HG03565 (cell line): ENCODE measurements at regions not wholly inside any gene's neighbourhood (a gene's known extent, or its start where the extent isn't known, plus 50 kb on each side); places are given as distances from the start of the nearest gene placed in this dataset.
A peak's percentile ranks its signal among the peaks of the same experiment; 100 is the strongest.

Experiments
- ATAC-seq: cut with Tn5 transposase; IDR thresholded peaks from one replicate; pipeline ENCODE4 v1.9.1; 2021; ENCODE audit warnings: mild to moderate bottlenecking, moderate library complexity; ENCODE audit not compliant: unreplicated experiment

DNA sequence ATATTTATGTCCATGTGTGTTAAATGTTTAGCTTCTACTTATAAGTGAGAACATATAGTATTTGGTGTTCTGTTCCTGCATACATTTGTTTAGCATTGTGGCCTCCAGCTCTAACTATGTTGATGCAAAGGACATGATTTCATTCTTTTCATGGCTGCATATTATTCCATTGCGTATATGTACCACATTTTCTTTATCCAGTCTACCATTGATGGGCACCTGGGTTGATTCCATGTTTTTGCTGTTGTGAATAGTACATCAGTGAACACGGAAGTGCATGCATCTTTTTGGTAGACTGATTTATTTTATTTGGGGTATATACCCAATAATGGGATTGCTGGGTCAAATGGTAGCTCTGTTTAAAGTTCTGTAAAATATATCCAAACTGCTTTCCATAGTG lies 359.0 kb downstream of the SLCO4C1 start:
- no peak for ATAC-seq

DNA sequence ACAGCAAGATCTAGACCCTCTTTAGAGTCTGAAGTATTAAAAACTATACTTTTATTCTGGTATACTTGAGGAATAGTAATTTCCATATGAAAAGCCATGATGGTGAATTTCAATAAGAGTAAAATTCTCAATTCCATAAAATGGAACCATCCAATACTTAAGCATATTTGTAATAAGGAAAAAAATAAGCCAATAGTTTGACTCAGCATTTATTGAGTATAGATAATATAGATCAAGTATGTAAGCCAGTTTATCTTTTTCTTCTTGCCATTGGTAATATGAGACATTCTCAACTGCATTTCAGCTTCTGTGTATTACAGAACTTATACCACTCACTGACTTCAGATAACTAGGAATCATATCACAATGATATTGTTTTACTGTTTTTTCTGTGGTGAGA lies 361.0 kb downstream of the SLCO4C1 start:
- ATAC-seq, result no peak

DNA sequence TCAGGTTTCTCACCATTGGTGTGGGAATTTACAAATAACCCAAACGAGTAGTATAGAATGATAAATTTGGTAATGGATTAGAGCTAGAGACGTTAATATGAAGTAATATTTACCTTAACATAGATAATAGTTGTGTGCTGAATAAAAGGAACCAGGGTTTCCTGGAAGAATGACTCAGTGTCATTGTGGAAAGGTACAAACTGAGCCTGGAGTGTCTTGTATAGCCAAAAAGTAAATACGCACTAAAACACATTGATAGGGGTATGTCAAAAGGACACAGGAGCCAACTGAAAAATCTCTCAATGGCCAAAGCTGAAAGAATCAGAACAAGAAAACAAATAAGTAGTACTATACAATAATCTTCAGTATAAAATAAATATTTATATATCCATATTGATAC lies 363.5 kb downstream of the SLCO4C1 start:
- ATAC-seq, result no peak

DNA sequence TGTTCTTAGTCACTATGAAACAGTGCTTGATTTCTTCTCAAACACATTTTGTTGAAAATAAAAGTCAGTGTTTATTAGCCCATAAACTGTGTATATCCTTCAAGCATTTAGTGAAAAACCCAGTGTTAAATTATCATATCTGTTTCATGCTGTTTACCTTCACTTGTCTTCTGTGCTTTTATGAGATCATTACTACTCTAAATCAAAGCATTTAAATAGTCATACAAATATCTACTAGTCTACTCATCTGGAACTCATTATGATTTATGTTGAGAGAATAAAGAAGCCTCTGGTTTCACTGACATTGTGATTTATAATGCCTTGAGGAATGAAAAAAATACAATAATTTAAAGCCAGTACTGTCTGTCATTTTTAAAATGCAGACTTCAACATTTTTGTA lies 366.5 kb downstream of the SLCO4C1 start:
- ATAC-seq, result no peak

DNA sequence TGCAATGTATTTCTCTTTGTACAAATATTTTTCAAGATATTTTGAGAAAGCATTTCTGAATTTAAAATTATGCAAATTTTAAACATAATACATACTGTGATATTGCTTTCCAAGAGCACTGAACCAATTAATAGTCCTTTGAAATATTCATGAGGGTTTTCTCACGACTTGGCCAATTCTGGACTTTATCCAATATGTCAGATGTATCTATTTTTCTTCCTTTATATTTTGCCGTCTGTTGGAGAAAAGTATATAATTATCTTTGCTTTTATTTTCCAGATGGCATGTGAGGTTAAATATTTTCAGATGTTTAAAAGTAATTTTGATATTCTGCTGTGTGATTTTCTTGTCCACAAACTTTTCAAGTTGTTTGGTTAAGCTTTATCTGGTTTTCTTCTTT lies 378.9 kb downstream of the SLCO4C1 start:
- ATAC-seq, result no peak

DNA sequence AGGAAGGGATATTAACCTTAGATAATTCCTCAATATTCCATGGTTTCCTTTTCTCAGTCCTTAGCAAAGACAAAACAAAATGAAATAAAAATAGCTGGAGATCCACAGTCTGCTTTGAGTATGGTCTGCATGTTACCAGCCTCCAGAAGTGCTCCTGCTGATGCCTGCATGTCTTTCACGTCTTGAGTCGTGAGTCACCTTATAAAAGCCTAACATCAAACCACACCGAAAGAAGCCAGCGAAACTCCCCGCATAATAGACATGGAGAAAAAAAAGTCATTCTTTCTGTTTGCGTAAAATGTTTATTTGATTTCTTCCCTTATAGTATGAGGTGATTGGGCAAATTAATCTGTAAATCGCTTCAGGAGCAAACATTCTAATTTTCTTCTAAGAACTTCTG lies 380.5 kb downstream of the SLCO4C1 start:
- ATAC-seq, result no peak

DNA sequence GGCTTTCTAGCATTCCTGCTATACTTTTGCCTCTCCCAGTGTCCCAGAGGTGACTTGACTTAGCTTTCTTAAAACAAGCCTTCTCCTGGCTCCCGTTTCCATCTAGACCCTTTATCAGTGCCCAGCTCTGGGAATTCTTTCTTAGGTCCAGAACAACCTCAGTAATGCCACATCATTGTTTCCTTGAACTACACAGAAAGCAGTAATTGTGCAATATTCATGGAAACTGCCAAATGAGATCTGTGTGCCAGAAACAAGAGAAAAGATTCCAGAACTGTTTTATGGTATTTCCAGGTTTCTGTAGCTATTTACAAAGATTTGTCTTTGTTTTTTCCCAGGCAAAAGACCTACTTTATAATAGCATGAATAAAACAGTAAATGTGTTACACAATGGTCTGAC lies 391.3 kb downstream of the SLCO4C1 start:
- ATAC-seq, result no peak

DNA sequence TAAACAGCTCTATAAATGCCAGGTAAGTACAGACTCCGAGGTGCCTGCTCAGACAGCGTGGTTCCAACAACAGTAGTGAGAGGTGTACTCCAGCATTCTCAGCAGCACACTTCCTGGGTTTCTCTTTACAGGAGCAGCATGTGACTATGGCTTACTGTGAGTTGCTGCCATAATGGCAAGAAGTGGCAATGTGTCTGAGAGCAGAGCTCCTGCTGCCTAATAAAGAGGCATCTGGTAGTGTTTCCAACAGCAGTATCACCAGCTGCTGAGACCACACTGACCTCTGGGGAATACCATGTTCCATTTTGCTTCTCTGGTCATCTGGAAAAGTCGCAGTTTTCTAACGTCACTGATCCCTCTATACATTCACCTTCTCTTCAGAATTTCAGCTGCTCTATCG lies 398.2 kb downstream of the SLCO4C1 start:
- ATAC-seq, result peak; percentile 31

DNA sequence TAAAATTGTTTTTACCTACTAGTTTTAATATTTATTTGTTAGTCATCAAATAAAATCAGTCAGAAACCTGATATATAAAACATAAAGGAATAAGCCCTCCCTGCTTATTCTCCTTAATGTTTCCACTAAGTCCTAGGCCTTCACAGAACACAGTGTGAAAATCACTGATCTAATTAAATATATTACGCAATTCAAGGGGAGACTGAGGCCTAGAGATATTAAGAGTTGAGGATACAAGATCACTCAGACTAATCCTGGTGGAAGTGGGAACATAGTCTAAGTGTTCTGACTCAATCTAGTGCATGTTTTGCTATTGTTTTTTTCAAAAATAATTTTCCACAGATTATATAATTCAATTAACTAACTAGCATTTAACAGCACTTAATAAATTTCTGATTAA lies 401.1 kb downstream of the SLCO4C1 start:
- no peak for ATAC-seq

DNA sequence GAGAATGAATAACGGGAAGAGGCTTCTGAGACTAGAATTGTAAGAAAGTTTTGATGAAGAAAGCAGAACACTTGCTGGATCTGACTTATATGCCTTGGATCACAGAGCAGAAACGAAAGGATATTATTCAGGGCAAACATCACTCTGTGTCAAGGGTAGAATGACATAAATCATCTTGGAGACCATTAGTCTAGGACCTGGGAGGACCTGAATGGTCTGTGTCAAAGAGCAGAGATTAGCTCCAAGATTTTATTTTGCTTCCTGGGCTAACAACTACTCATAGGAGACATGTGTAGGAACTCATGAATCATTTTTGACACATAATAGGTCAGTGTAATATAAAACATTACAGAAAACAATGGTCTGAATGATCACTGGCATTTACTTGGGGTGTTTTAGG lies 417.9 kb downstream of the SLCO4C1 start:
- no peak for ATAC-seq

DNA sequence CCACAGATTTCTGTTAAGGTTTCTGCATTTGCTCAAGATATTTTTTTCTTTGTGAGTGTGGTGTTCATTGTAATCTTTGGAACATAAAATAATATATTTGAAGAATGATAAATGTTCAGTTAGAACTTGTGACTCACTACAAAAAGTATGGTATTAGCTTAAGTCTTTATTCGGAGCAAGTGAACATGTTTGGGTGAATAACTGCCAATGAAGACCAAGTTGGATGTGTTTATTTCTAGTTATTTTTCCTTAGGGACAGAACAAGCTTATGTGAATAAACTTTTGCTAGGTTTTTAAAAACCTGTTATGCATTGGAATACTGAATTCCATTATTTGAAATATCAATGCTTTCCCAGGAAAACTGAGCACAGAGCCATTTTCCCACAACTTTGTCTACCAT lies 418.6 kb downstream of the SLCO4C1 start:
- no peak for ATAC-seq

DNA sequence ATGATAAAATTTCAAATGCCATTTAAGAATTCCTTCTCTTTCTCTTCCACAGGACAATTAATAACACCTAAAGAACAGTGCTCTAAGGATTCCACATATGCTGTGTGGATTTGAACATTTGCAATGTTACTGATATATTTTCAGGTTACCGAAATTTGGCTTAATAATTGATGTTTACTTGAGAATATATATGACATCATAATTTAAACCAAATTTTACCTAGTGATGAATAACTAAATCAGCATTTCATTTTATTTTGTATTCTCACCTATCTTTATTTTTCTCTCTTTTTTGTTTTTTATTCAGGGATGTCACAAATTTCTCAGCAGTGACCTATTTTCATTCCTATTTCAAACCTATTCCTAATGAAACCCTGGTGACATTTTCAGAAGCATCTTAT lies 429.6 kb downstream of the SLCO4C1 start:
- no peak for ATAC-seq

DNA sequence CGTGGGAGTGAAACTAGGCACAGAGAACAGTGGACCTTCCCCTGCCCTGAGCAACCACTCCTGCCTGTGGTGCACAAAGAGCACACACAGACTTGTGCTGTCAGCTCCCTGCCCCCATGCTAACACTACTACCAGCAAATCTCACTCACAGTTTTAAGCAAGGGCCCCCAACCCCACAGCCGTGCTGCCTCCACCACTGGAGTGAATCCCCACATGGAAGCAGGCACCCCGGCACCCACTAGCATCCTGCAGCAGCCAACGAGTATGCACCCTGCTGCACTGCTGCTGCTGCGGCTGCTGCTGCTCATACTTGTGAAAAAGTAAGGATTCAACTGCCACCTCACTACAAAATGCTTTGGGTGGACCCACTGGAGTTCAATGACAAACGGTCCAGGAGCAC lies 435.5 kb downstream of the SLCO4C1 start:
- no peak for ATAC-seq

DNA sequence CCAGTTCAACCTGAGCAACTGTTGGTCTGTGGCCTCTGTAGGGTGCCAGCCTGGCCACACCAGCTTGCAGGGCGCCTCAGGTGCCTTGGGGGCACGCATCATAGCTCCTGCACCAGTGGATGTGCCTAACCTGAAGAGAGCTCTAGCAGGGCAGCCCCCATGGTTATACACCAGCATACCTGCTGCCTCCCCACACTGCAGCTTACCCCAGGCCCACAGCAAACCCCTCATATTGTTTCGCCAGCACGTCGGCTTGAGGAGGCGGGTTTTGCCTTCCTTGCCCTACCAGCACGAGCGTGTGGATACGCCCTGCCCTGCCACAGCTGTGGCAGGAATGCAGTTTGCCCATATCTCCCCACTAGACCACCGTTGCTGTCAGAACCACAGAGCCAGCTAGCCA lies 435.9 kb downstream of the SLCO4C1 start:
- ATAC-seq, result no peak

DNA sequence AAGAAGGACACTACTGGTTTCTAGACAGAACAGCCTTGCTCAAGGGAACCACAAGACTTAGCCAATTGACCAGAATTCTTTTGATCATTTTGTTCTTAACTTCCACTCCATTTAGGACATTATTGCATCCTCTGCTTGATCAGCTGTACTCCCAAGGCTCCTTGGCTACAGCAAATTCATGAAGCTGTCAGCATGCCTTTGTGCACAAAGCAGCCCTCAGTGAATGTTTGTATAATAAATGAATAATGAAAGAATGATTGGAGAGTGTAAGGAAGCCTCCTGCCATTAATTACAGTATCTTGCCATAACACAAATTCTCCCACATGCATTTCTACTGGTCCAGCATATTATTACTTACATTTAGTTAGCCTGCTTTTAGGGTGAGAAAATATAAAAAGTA lies 449.6 kb downstream of the SLCO4C1 start:
- ATAC-seq, result no peak

DNA sequence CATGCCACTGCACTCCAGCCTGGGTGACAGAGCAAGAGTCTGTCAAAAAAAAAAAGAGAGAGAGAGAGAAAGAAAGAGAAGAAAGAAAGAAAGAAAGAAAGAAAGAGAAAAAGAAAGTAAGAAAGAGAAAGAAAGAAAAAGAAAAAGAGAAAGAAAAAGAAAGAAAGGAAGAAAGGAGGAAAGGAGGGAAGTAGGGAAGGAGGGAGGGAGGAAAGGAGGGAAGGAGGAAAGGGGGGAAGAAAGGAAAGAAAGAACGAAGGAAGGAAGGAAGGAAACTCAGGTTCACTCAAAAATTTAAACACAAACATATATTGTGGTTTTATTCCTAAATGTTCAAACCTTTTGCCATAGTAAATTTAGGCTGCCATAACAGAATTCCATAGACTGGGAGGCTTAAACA lies 453.0 kb downstream of the SLCO4C1 start:
- no peak for ATAC-seq

DNA sequence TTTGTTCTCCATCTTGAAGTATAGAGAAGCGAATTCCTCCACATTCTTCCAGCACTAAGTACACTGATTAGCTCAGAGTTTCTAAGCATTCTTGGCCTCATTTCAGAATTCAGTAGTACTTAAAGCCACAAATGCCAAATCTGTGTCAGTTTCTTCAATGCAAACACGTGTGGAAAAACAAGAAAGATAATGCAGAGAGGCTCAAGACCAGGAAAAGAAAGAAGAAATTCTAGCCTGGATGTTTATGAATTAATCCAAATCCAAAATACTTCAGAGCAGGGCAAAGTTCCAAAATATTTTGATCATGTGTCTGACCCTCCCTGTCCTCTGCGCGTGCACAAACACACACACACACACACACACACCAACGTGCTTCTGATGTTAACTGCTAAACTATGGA lies 457.6 kb downstream of the SLCO4C1 start:
- no peak for ATAC-seq

DNA sequence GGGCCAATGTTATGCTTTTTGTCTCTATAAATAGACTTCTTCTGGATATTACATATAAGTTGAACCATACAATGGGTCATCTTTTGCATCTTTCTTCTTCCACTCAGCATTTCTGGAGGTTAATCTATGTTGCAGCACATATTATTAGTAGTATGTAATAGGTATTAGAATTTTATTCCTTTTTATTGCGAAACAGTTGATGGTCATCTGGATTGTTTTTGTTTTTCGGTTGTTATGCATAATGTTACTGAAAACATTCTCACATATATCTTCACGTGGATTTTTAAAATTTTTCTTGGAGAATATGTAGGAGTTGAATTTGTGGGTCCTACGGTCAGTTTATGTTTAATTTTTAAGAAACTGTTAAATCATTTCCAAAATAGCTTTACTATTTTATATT lies 466.8 kb downstream of the SLCO4C1 start:
- ATAC-seq, result no peak

DNA sequence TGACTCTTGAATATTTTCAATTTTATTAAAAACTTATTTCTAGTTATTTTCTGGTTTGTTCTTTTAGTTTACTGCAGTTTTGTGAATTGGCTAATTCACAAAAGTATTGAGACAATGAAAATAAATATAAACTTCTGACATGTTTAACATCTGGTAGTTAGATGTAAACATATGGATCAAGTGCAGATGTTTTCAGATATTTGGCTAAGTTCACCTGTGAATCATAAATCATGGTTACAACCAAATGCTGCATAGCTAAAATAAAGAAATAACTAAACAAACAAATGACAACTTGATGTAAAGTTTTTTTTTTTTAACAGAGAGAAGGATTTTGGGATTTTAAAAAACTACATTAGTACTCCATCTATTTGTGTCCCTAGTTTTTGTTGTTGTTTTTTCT lies 484.6 kb downstream of the SLCO4C1 start:
- no peak for ATAC-seq

DNA sequence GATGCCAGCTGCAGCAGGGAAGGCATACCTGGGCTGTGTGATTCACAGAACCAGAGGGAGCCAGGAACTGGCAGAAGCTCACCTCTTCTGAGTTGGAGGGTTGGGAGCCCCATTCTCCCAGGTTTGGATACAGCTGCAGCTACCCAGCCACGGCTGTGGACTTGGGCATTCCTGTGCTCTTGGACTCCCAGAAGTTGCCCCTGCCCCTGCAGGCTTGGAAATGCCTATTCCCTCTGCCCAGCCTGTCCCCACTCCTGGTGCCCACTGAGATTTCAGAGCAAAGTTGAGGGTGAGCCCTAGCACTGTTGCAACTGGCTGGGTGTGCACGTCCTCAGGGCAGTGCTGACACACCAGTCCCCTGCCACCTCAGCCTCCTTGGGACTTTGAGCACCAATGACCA lies 489.7 kb downstream of the SLCO4C1 start:
- ATAC-seq, result no peak

DNA sequence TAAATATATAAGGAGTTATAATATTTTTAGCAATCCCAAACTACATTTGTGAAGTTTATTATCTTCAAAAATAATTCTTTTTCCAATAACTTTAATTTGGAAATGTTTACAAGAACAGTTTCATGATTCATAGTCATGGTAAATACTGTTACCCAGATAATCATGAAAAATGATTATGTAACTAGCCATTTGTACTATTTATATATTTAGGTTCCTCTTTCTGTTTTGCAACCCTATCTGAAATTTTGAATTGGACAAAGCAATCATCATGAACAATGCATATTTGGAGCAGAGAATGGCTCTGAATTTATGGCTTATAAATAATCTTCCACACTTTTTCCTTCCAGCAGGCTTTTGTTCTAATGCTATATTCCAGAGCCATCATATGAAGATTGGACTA lies 499.7 kb downstream of the SLCO4C1 start:
- ATAC-seq, result no peak

DNA sequence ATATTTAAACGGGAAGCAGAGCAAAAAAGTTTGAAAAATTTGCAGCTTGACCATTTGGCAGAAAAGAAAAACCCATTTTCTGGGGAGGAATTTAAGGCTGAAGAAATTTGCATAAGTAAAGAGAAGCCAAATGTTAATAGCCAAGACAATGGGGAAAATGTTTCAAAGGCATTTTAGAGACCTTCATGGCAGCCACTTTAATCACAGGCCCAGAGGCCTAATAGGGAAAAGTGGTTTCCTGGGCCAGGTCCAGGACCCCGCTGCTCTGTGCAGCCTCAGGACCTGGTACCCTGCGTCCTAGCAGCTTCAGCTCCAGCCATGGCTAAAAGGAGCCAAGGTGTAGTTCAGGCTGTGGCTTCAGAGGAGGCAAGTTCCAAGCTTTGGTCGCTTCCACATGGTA lies 507.3 kb downstream of the SLCO4C1 start:
- no peak for ATAC-seq

DNA sequence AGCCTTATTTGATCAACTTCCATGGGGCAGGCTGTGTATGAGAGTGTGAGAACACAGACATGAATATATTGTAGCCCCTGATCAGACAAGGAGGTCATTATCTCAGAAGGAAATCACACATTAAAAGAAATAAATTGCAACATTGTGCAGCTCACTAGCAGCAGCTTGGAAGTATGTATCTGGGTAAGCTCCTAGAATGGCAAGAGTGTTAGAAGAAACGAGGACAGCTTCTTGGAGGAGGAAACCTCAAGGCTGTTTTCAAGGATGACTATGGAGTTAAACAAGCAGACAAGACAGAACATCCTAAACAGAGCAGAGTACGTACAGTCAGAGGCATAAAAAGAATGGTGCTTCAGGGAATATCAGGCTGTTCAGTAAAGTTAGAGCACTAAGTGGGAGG lies 511.0 kb downstream of the SLCO4C1 start:
- ATAC-seq, result no peak
